GM12864 (cell line): ENCODE measurements at regions not wholly inside any gene's neighbourhood (a gene's known extent, or its start where the extent isn't known, plus 50 kb on each side); places are given as distances from the start of the nearest gene placed in this dataset.
"Not testable (repeated sequence)": the region's sequence is repeated elsewhere in the genome, so short reads cannot be mapped to it uniquely, and the experiment has no call there.

Experiments used
- DNase-seq: peaks from one replicate; pipeline ENCODE4 v3.0.0-alpha.2; 2011; ENCODE audit warnings: low read depth
- H3K4me3 ChIP-seq: 2 replicates; pipeline ENCODE4 v1.5.1; 2011; ENCODE audit warnings: mild to moderate bottlenecking, low read depth, low read length, control low read depth
- TF ChIP-seq, protein P1 (sequence below): IDR thresholded peaks from 2 replicates; pipeline ENCODE4 v1.5.1; 2011; ENCODE audit warnings: low read depth, mild to moderate bottlenecking, moderate library complexity, low read length, control low read depth, inconsistent platforms; ENCODE audit errors: missing control alignments

DNA sequence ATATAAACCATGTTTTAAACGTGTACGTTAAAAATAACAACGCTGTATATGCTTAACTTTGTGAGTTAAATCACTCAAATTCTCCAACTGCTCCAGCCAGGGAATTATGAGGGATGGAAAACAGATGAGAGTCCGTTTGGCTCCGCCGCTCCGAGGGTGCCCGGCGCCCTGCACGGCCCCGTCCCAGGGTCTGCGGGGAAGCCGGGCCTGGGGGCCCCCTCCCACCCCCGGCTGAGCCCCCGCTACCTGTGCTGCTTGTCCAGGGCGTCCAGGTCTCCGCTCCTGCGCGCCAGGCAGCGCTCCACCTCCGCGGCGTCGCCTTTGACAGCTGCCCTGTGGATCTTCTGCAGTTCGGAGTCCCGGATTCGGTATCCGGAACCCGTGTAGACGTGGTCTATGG is 415.5 kb downstream of the FOXD4L4 start:
- H3K4me3 ChIP-seq, DNase-seq: not testable (repeated sequence)

GRCh38 chr9:66153021-66153725 is 416.2 kb downstream of the FOXD4L4 start:
- not testable (repeated sequence) for H3K4me3 ChIP-seq
- DNase-seq, result peak; percentile 0

DNA sequence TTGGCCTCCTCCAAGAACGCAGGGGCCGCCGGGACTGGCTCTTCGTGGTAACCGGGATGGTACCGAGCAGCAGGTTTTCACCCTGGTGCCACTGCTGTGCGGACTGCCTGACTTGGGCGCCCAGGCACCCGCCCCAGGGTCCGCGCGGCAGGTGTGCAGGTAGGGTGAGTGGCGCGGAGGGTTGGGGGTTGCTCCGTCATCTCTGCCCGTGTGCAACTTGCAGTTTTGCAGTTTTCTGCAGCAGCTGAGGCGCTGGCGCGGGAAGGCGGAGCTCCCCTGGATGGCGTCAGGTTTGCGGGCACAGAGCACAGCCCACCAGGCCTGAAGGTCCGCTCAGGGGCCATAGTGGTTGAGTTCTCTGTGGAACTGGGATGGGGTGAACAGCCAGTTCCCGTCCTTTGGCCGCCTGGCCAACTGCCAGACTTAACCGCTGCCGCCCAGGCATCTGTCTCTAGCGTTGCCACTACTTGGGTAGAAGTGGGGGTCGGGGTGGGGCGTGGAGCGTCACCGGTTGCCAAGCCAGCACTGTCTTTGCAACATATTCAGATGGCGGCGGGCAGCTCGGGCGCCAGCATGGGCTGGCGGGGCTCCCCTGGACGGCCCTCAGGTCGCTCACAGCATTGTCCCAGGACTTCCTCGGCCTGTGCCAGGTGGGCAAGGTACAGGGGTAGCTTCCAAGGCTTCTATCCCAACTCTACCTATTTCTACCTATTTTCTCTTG is 417.2 kb downstream of the FOXD4L4 start:
- DNase-seq, H3K4me3 ChIP-seq: not testable (repeated sequence)

- DNase-seq, result not testable (repeated sequence)
Measured at GRCh38 chr9:66182316-66182715, 445.4 kb downstream of the FOXD4L4 start.

GRCh38 chr9:66183648-66184047 is 446.7 kb downstream of the FOXD4L4 start:
- not testable (repeated sequence) for H3K4me3 ChIP-seq, DNase-seq

More at GRCh38 chr9:66182316-66182715, 445.4 kb downstream of the FOXD4L4 start:
- H3K4me3 ChIP-seq, result not testable (repeated sequence)

- H3K4me3 ChIP-seq, DNase-seq: not testable (repeated sequence)
Measured at GRCh38 chr9:66197199-66197598, 460.3 kb downstream of the FOXD4L4 start.

DNA sequence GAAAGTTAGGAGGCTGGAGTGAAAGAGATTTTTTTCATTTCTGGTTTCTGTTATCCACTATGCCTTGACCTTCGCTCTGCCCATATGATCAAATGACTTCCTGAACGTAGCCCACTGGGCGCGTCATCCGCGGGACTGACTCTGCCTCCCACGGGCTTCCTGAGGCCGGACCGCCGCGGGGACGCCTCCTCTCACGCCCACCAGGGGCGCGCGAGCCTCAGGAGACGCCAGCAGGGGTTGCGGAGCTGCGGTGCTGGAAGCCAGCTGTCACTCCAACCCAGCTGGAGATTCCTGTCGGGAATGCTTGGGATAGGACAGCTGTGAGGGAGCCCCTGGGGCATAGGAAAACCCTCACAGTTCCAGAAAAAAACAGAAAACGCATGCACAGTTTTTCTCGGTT is 461.5 kb downstream of the FOXD4L4 start:
- not testable (repeated sequence) for H3K4me3 ChIP-seq, DNase-seq

- not testable (repeated sequence) for H3K4me3 ChIP-seq, DNase-seq
Measured at GRCh38 chr9:66206617-66207016, 469.7 kb downstream of the FOXD4L4 start.

DNA sequence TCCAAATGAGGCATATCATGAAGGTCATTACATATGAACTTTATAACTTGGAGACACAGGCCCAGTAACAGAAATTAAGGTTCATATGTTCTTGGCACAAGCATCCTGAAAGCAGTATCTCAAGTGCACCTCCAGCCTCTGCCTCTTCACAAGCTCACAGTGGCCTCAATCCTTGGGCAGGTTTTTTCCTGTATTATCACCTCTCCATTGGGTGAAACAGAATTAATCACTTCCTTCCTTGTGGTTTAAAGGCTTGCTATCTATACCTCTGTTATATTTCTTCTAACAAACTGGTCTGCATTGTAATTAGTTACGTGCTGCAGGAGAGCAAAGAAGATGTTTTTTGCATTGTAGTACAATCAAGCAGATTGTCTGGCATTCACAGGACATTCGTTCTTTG is 471.0 kb downstream of the FOXD4L4 start:
- not testable (repeated sequence) for H3K4me3 ChIP-seq, DNase-seq

- not testable (repeated sequence) for DNase-seq, H3K4me3 ChIP-seq
- TF ChIP-seq, protein P1, sequence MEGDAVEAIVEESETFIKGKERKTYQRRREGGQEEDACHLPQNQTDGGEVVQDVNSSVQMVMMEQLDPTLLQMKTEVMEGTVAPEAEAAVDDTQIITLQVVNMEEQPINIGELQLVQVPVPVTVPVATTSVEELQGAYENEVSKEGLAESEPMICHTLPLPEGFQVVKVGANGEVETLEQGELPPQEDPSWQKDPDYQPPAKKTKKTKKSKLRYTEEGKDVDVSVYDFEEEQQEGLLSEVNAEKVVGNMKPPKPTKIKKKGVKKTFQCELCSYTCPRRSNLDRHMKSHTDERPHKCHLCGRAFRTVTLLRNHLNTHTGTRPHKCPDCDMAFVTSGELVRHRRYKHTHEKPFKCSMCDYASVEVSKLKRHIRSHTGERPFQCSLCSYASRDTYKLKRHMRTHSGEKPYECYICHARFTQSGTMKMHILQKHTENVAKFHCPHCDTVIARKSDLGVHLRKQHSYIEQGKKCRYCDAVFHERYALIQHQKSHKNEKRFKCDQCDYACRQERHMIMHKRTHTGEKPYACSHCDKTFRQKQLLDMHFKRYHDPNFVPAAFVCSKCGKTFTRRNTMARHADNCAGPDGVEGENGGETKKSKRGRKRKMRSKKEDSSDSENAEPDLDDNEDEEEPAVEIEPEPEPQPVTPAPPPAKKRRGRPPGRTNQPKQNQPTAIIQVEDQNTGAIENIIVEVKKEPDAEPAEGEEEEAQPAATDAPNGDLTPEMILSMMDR, result peak; percentile 37
Measured at GRCh38 chr9:66244763-66245162, 507.8 kb downstream of the FOXD4L4 start.

DNA sequence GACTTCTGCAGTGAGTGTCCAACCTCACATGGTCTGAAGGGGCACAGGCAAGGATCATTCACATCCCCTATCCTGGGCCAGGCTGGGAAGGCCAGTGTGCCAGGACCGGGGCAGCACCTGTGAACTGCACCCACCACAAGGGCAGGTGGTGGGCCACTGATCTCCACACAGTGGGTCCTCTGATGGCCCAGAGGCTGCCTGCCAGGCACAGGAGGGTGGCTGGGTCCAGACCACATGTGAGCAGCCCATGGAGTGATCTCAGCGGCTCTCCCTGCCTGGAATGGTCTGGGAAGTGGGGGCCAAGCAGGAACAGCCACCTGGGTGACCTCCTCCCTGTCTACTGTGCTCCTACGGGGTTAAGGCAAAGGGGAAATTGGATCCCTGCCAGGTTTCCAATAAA is 508.5 kb downstream of the FOXD4L4 start:
- DNase-seq, result not testable (repeated sequence)

GRCh38 chr9:66257581-66257980 is 520.6 kb downstream of the FOXD4L4 start:
- not testable (repeated sequence) for DNase-seq, H3K4me3 ChIP-seq

More for the DNA sequence above, 508.5 kb downstream of the FOXD4L4 start:
- not testable (repeated sequence) for H3K4me3 ChIP-seq

DNA sequence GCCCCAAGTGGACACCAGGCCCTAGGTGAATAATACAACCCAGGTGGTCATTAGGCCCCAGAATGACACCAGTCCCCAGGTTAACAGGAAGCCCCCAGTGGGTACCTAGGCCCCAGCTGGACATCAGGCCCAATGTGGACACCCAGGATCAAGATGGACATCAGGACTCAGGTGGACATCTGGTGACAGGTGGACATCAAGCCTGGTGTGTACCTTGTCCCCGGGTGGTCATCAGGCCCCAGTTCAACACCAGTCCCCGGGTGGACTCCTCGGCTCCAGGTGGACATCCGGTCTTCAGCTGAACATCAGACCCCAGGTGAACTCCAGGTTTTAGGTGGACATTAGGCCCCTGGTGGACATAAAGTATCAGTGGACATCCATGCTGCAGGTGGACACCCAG is 524.6 kb downstream of the FOXD4L4 start:
- not testable (repeated sequence) for H3K4me3 ChIP-seq, DNase-seq

DNA sequence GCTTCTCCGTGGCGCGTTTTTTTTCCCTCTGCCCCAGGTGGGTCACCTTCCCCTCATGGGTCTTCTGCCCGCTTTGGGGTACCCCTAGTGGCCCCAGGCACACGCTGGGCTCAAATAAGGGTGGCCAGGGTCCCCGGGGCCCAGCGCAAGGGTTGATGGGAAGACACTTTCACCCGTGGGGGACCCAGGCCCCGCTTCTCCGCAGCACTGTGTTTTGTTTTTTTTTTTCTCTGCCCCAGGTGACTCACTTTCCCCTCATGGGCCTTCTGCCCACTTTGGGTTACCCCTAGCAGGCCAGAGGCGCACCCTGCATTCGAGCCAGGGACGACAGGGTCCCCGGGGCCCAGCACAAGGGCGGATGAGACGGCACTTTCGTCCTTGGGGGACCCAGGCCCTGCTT is 526.7 kb downstream of the FOXD4L4 start:
- not testable (repeated sequence) for DNase-seq, H3K4me3 ChIP-seq

DNA sequence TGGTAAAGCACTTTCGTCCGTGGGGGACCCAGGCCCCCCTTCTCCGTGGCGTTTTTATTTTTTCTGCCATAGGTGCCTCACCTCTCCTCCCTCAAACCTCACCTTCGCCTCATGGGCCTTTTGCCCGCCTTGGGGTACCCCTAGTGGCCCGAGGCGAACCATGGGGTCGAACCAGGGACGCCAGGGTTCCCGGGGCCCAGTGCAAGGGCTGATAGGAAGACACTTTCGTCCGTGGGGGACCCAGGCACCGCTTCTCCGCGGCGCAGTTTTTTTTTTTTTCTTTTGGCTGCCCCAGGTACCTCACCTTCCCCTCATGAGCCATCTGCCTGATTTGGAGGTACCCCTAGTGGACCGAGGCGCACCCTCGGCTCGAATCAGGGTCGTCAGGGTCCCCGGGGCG is 527.8 kb downstream of the FOXD4L4 start:
- not testable (repeated sequence) for H3K4me3 ChIP-seq, DNase-seq

GRCh38 chr9:66266202-66266601 is 529.3 kb downstream of the FOXD4L4 start:
- H3K4me3 ChIP-seq, DNase-seq: not testable (repeated sequence)

DNA sequence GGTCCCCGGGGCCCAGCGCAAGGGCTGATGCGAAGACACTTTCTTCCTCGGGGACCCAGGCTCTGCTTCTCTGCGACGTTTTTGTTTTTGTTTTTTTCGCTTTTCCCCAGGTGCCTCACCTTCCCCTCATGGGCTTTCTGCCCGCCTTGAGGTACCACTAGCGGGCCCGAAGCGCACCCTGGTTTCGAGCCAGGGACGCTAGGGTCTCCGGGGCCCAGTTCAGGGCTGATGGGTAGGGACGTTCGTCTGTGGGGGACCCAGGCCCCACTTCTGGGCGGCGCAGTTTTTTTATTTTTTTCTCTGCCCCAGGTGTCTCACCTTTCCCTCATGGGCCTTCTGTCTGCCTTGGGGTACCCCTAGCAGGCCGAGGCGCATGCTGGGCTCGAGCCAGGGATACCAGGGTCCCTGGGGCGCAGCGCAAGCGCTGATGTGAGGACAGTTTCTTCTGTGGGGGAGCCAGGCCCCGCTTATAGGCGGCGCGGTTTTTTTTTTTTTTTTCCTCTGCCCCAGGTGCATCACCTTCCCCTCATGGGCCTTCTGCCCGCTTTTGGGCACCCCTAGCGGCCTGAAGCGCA is 530.0 kb downstream of the FOXD4L4 start:
- H3K4me3 ChIP-seq, DNase-seq: not testable (repeated sequence)

DNA sequence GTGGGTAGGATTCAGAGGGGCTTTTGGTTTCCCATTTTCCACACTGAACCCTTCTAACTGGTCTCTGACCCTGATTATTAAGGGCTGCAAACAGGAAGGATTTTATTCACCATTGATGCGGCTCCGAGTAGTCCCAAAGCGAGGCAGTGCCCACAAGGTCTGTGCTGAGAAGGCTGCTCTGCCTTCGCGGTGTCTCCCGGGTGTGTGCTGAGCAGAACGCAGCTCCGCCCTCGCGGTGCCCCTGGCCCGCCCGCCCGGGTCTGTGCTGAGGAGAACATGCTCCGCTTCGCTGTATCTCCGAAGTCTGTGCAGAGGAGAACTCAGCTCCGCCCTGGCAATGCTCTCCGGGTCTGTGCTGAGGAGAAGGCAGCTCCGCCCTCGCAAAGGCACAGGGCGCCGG is 530.7 kb downstream of the FOXD4L4 start:
- not testable (repeated sequence) for DNase-seq, H3K4me3 ChIP-seq
